ENCODE measurements at regions not wholly inside any gene's neighbourhood (a gene's known extent, or its start where the extent isn't known, plus 50 kb on each side); places are given as distances from the start of the nearest gene placed in this dataset.

- Histone ChIP-seq H3K9me3 (no peaks in the 10 kb centered on the region), H3K4me1 (no peaks in the 10 kb centered on the region), H3K27ac (no peak overlapping the region), H3K4me3 (no peak overlapping the region), H3K4me2 (no peak overlapping the region)
- TF ChIP-seq EHMT2 (IDR thresholded peaks at IDR 0.05; ENCODE audit: low read depth), result no peak
- TF ChIP-seq TFCP2L1 (CRISPR knock-in tag; IDR thresholded peaks at IDR 0.05), result no peak
- TF ChIP-seq JUN (IDR thresholded peaks at IDR 0.05), result no peak
- TF ChIP-seq KDM1A (IDR thresholded peaks at IDR 0.05; ENCODE audit: low read depth), result no peak
- TF ChIP-seq FOXS1 (CRISPR knock-in tag; IDR thresholded peaks at IDR 0.05), result no peak
- no peak for TF ChIP-seq CBX8 (IDR thresholded peaks at IDR 0.05)
- no peak for TF ChIP-seq MYC (IDR thresholded peaks at IDR 0.05; ENCODE audit: borderline replicate concordance, low read length)
- TF ChIP-seq HDAC2 (IDR thresholded peaks at IDR 0.05), result no peak
- FAIRE-seq (peak; percentile 88), DNase-seq (ENCODE audit: low read depth in 1 of 2, low spot score in 1 of 2) (no peak), ATAC-seq (no peak)
- ChIA-PET POLR2A (no interaction called here), CTCF (interaction anchor here (0.6 to 4.9 kb wide), 28 partner anchors 9 to 1032 kb away, joined by 3 to 64 read pairs (median 4); partner anchors contain the start of gene KCNJ2)
Measured at GRCh38 chr17:70552982-70553334, 383.6 kb downstream of the KCNJ2 start.

- ATAC-seq, result no peak
- no peak overlapping the region for H3K4me3 ChIP-seq
- ChIA-PET POLR2A (no interaction called here), CTCF (interaction anchor here (0.5 kb wide), 1 partner anchor 13 kb away, joined by 3 read pairs; no protein-coding TSS in a partner anchor)
- H3K9me3 ChIP-seq, result no peaks in the 10 kb centered on the region
- no peak overlapping the region for H3K27ac ChIP-seq
- FAIRE-seq, result no peak
- no peak for DNase-seq (ENCODE audit: low read depth in 1 of 2, low spot score in 1 of 2)
- TF ChIP-seq ATOH8 (CRISPR knock-in tag; IDR thresholded peaks at IDR 0.05; ENCODE audit: low read depth) (no peak), CHD4 (IDR thresholded peaks at IDR 0.05; ENCODE audit: borderline replicate concordance) (no peak), HOXA7 (CRISPR knock-in tag; IDR thresholded peaks at IDR 0.05) (no peak), KDM5A (IDR thresholded peaks at IDR 0.05) (no peak), FOXS1 (CRISPR knock-in tag; IDR thresholded peaks at IDR 0.05) (no peak), ELK1 (IDR thresholded peaks at IDR 0.05; ENCODE audit: low read depth, low read length) (no peak), MAX (IDR thresholded peaks at IDR 0.05) (no peak), ZFP36 (IDR thresholded peaks at IDR 0.05; ENCODE audit: borderline replicate concordance, partially characterized antibody) (no peak), ZC3H11A (IDR thresholded peaks at IDR 0.05) (no peak), HMGXB4 (CRISPR knock-in tag; IDR thresholded peaks at IDR 0.05; ENCODE audit: borderline replicate concordance) (no peak), ZSCAN20 (CRISPR knock-in tag; IDR thresholded peaks at IDR 0.05) (no peak), ESRRA (IDR thresholded peaks at IDR 0.05; ENCODE audit: borderline replicate concordance, low read length) (no peak), POLR2AphosphoS2 (conservative IDR thresholded peaks at IDR 0.05; ENCODE audit: low read length) (no peak)
- no peaks in the 10 kb centered on the region for H3K4me1 ChIP-seq
- H3K4me2 ChIP-seq, result no peak overlapping the region
Measured at GRCh38 chr17:70555723-70556122, 386.4 kb downstream of the KCNJ2 start.

- no peak overlapping the region for H3K4me3 ChIP-seq
- no peaks in the 10 kb centered on the region for H3K4me1 ChIP-seq
- POLR2A ChIA-PET, result no interaction called here
- H3K9me3 ChIP-seq, result no peaks in the 10 kb centered on the region
- 29% methylated on average over 3 of the region's 3 CpGs for WGBS (ENCODE audit: missing lambda C conversion rate)
- no peak for TF ChIP-seq RCOR1 (IDR thresholded peaks at IDR 0.05; ENCODE audit: low read depth, low read length)
- no peak for TF ChIP-seq EP300 (IDR thresholded peaks at IDR 0.05)
- no peak for TF ChIP-seq RARB (CRISPR knock-in tag; IDR thresholded peaks at IDR 0.05)
- TF ChIP-seq ATOH8 (CRISPR knock-in tag; IDR thresholded peaks at IDR 0.05; ENCODE audit: low read depth), result no peak
- no peak for TF ChIP-seq TP53 (CRISPR knock-in tag; IDR thresholded peaks at IDR 0.05)
- FAIRE-seq, result no peak
- CTCF ChIA-PET, result no interaction called here
- H3K4me2 ChIP-seq, result no peak overlapping the region
- DNase-seq (ENCODE audit: low read depth in 1 of 2, low spot score in 1 of 2), result no peak
- H3K27ac ChIP-seq, result no peak overlapping the region
- no peak for ATAC-seq
Measured at GRCh38 chr17:70558821-70559220, 389.5 kb downstream of the KCNJ2 start.
